HCT116 (cell line): ENCODE measurements at regions not wholly inside any gene's neighbourhood (a gene's known extent, or its start where the extent isn't known, plus 50 kb on each side); places are given as distances from the start of the nearest gene placed in this dataset.

Experiments
- ATAC-seq: fragments of 200-7000 bp; cut with Tn5 transposase; 2 replicates; pipeline ENCODE4 v1.9.1; 2020; ENCODE audit warnings: mild to moderate bottlenecking, moderate library complexity
- BruUV-seq: library from RNA; stranded (reverse); fragments of 400-500 nt; replicated peaks from 2 replicates; lab custom pipeline; 2021; lab: Mats Ljungman, UMichigan
- CTCF ChIA-PET: fragments of 300-600 bp; sonication (Branson Sonifier 250); formaldehyde crosslinking; loops from one replicate; lab custom pipeline; 2021; ENCODE audit warnings: antibody characterized with exemption; lab: Charles Lee
- POLR2A ChIA-PET: fragments of 300-600, 350-600 bp; sonication (Branson Sonifier 250); formaldehyde crosslinking; loops from one replicate; lab custom pipeline; 2021; ENCODE audit warnings: antibody characterized with exemption; lab: Charles Lee
- RAD21 ChIA-PET, 2 experiments: fragments of 300-600 bp; sonication (Branson Sonifier 250); formaldehyde crosslinking; loops; one replicate each; lab custom pipeline; 2023; ENCODE audit warnings: low total read pairs in 2 of 2; ENCODE audit not compliant: uncharacterized antibody in 2 of 2, unreplicated experiment in 2 of 2, low non-redundant PET in 1 of 2; lab: Charles Lee
- DNase-seq: peaks from one replicate; pipeline ENCODE4 v3.0.0-alpha.2; 2010; ENCODE audit warnings: low read depth, low spot score
- H2AFZ ChIP-seq: fragments of 200-600 bp; shearing (Covaris generic), sonication (generic); 2 replicates; pipeline ENCODE4 v1.6.1; 2017; ENCODE audit warnings: low read depth, mixed run types, mixed read lengths, antibody characterized with exemption, low read length; ENCODE audit not compliant: poor library complexity, severe bottlenecking
- H3K27ac ChIP-seq: 2 replicates; pipeline ENCODE4 v1.5.1; 2012; ENCODE audit warnings: low read depth, low read length
- H3K27me3 ChIP-seq: fragments of 200-600 bp; sonication (generic); 2 replicates; pipeline ENCODE4 v1.6.1; 2016; ENCODE audit warnings: mixed run types, low read length, mixed read lengths; ENCODE audit not compliant: insufficient read depth
- H3K36me3 ChIP-seq, 2 experiments: fragments of 200-500 bp in 1 of 2; fragments of 200-600 bp in 1 of 2; sonication (Bioruptor generic) in 1 of 2; sonication (generic) in 1 of 2; 2 replicates each; pipeline versions ENCODE4 v1.5.1 to v1.6.1; 2014 to 2016; ENCODE audit warnings: low read length in 2 of 2, inconsistent platforms in 1 of 2, mixed read lengths in 1 of 2, mixed run types in 1 of 2; ENCODE audit not compliant: insufficient read depth in 2 of 2, control insufficient read depth in 1 of 2
- H3K4me1 ChIP-seq, 2 experiments: fragments of 200-600 bp in 1 of 2; sonication (generic) in 1 of 2; 2 replicates each; pipeline versions ENCODE4 v1.5.1 to v1.6.1; 2012 to 2017; ENCODE audit warnings: low read length in 2 of 2, inconsistent platforms in 1 of 2, mild to moderate bottlenecking in 1 of 2, mixed read lengths in 1 of 2, mixed run types in 1 of 2, moderate library complexity in 1 of 2; ENCODE audit not compliant: insufficient read depth in 2 of 2, control insufficient read depth in 1 of 2
- H3K4me2 ChIP-seq: fragments of 200-600 bp; sonication (generic); 2 replicates; pipeline ENCODE4 v1.6.1; 2017; ENCODE audit warnings: mixed run types, low read length, mixed read lengths
- H3K4me3 ChIP-seq, 2 experiments: fragments of 200-600 bp in 1 of 2; sonication (generic) in 1 of 2; replicated peaks in 1 of 2; 2 replicates each; pipeline ENCODE4 v1.5.1; 2011 to 2016; ENCODE audit warnings: low read length in 2 of 2, control low read depth in 1 of 2, low read depth in 1 of 2, mild to moderate bottlenecking in 1 of 2, mixed read lengths in 1 of 2, mixed run types in 1 of 2
- H3K79me2 ChIP-seq: fragments of 200-600 bp; sonication (generic); 2 replicates; pipeline ENCODE4 v1.6.1; 2017; ENCODE audit warnings: mild to moderate bottlenecking, mixed run types, low read length, moderate library complexity, mixed read lengths; ENCODE audit not compliant: insufficient read depth
- H3K9ac ChIP-seq: fragments of 200-600 bp; sonication (generic); 2 replicates; pipeline ENCODE4 v1.6.1; 2016; ENCODE audit warnings: low read length, mixed read lengths
- H3K9me2 ChIP-seq: fragments of 200-600 bp; sonication (generic), shearing (Covaris generic); 2 replicates; pipeline ENCODE4 v1.6.1; 2017; ENCODE audit warnings: mixed run types, mild to moderate bottlenecking, moderate library complexity; ENCODE audit not compliant: insufficient read depth
- H3K9me3 ChIP-seq, 2 experiments: fragments of 200-500 bp in 1 of 2; fragments of 200-600 bp in 1 of 2; sonication (Bioruptor generic) in 1 of 2; sonication (generic) in 1 of 2; 2 replicates each; pipeline ENCODE4 v1.6.1; 2014 to 2017; ENCODE audit warnings: low read length in 2 of 2, mixed read lengths in 2 of 2, inconsistent platforms in 1 of 2, low read depth in 1 of 2, mild to moderate bottlenecking in 1 of 2, mixed run types in 1 of 2, moderate library complexity in 1 of 2; ENCODE audit not compliant: control insufficient read depth in 1 of 2, insufficient read depth in 1 of 2
- H4K20me1 ChIP-seq: fragments of 200-600 bp; sonication (generic), shearing (Covaris generic); 2 replicates; pipeline ENCODE4 v1.6.1; 2017; ENCODE audit warnings: mixed run types, mild to moderate bottlenecking, moderate library complexity; ENCODE audit not compliant: insufficient read depth
- CBX3 ChIP-seq: IDR thresholded peaks from 2 replicates; pipeline ENCODE4 v1.6.1; 2012; ENCODE audit warnings: low read depth
- CTCF ChIP-seq, 3 experiments: fragments of 200-600 bp in 1 of 3; sonication (generic) in 1 of 3; IDR thresholded peaks in 2 of 3; conservative IDR thresholded peaks in 1 of 3; 2 replicates each; pipeline ENCODE4 v1.5.1; 2012 to 2017; ENCODE audit warnings: low read depth in 2 of 3, low read length in 2 of 3, antibody characterized with exemption in 1 of 3, borderline replicate concordance in 1 of 3, control low read depth in 1 of 3, mild to moderate bottlenecking in 1 of 3, mixed read lengths in 1 of 3, mixed run types in 1 of 3, moderate library complexity in 1 of 3; ENCODE audit not compliant: insufficient read depth in 1 of 3
- ELF1 ChIP-seq: IDR thresholded peaks from 2 replicates; pipeline ENCODE4 v1.6.1; 2012; ENCODE audit warnings: low read depth, borderline replicate concordance
- EZH2 ChIP-seq: fragments of 200-600 bp; sonication (generic); IDR thresholded peaks from 2 replicates; pipeline ENCODE4 v1.6.1; 2017; ENCODE audit warnings: antibody characterized with exemption, mixed run types
- JUND ChIP-seq: IDR thresholded peaks from 2 replicates; pipeline ENCODE4 v1.6.1; 2012
- MAX ChIP-seq: IDR thresholded peaks from 2 replicates; pipeline ENCODE4 v1.6.1; 2012
- POLR2A ChIP-seq: IDR thresholded peaks from 2 replicates; pipeline ENCODE4 v1.7.0; 2011; ENCODE audit warnings: borderline replicate concordance; ENCODE audit not compliant: insufficient read depth, insufficient read length; ENCODE audit errors: extremely low read depth
- POLR2AphosphoS5 ChIP-seq: IDR thresholded peaks from 2 replicates; pipeline ENCODE4 v1.6.1; 2011; ENCODE audit warnings: mild to moderate bottlenecking, low read depth, low read length, moderate library complexity
- RAD21 ChIP-seq: IDR thresholded peaks from 2 replicates; pipeline ENCODE4 v1.6.1; 2012; ENCODE audit warnings: low read depth, mild to moderate bottlenecking
- SIN3A ChIP-seq: IDR thresholded peaks from 2 replicates; pipeline ENCODE4 v1.6.1; 2012; ENCODE audit warnings: low read depth
- SRF ChIP-seq: IDR thresholded peaks from 2 replicates; pipeline ENCODE4 v1.6.1; 2012; ENCODE audit warnings: low read depth
- TCF7L2 ChIP-seq: IDR thresholded peaks from 2 replicates; pipeline ENCODE4 v1.7.0; 2011; ENCODE audit warnings: borderline replicate concordance, inconsistent platforms; ENCODE audit not compliant: insufficient read depth, insufficient read length; ENCODE audit errors: extremely low read depth
- ZBTB33 ChIP-seq: IDR thresholded peaks from 2 replicates; pipeline ENCODE4 v1.6.1; 2011; ENCODE audit warnings: mild to moderate bottlenecking, low read length, moderate library complexity; ENCODE audit not compliant: insufficient replicate concordance; ENCODE audit errors: extremely low read depth
- intact Hi-C: fragments of 100-400 bp; cut with micrococcal nuclease; formaldehyde crosslinking; loops from 2 replicates; pipeline ENCODE4 v1.10.0; 2022

- Histone ChIP-seq H3K9me2 (no peaks in the 10 kb centered on the region), H2AFZ (no peak overlapping the region), H3K9ac (no peak overlapping the region), H3K27ac (no peak overlapping the region), H3K36me3 (no peaks in the 10 kb centered on the region), H4K20me1 (no peaks in the 10 kb centered on the region), H3K79me2 (no peaks in the 10 kb centered on the region), H3K4me3 (no peak overlapping the region), H3K9me3 (no peaks in the 10 kb centered on the region), H3K4me2 (no peak overlapping the region), H3K27me3 (peaks cover 90% of the 10 kb centered on the region), H3K4me1 (no peaks in the 10 kb centered on the region)
- TF ChIP-seq SRF (no peak), CBX3 (no peak), CTCF (IDR thresholded peaks at IDR 0.05 in 2 of 3, conservative IDR thresholded peaks at IDR 0.05 in 1 of 3; ENCODE audit: borderline replicate concordance in 1 of 3, insufficient read depth in 1 of 3, low read depth in 2 of 3, low read length in 2 of 3) (no peak), RAD21 (no peak), ZBTB33 (no peak), POLR2A (no peak), MAX (no peak), ELF1 (no peak), JUND (no peak), POLR2AphosphoS5 (no peak), EZH2 (no peak), SIN3A (no peak), TCF7L2 (no peak)
- ChIA-PET POLR2A (no interaction called here), RAD21 (no interaction called here), CTCF (no interaction called here)
- intact Hi-C loops: no loop called here
- no TSS peak for BruUV-seq
- DNase-seq (no peak), ATAC-seq (no peak)
These were observed 103.3 kb downstream of the GPAM start for GRCh38 chr10:112080231-112080630.
